ENCODE measurements at regions not wholly inside any gene's neighbourhood (a gene's known extent, or its start where the extent isn't known, plus 50 kb on each side); places are given as distances from the start of the nearest gene placed in this dataset.

- DNase-seq: no peak
Observed at GRCh38 chr1:88609051-88609450, 75.0 kb upstream of the PKN2 start.

GRCh38 chr1:88610687-88611086 lies 73.4 kb upstream of the PKN2 start:
- DNase-seq: no peak

- DNase-seq: no peak
Observed at GRCh38 chr1:88612292-88612691, 71.8 kb upstream of the PKN2 start.

GRCh38 chr1:88612773-88613172 lies 71.3 kb upstream of the PKN2 start:
- no peak for DNase-seq

GRCh38 chr1:88618331-88618730 lies 65.7 kb upstream of the PKN2 start:
- no peak for DNase-seq

- peak in 1 of 2 experiments; percentile 2 for DNase-seq
Observed at GRCh38 chr1:88623101-88623500, 61.0 kb upstream of the PKN2 start.

Data from SW 1271 (cell line).